H1 (cell line): ENCODE measurements at regions not wholly inside any gene's neighbourhood (a gene's known extent, or its start where the extent isn't known, plus 50 kb on each side); places are given as distances from the start of the nearest gene placed in this dataset.

ENCODE experiments used
- CTCF ChIA-PET: fragments of 300-600 bp; sonication (Branson Sonifier 250); formaldehyde crosslinking; loops from one replicate; lab custom pipeline; 2021; ENCODE audit not compliant: partially characterized antibody; lab: Charles Lee
- POLR2A ChIA-PET: fragments of 300-600 bp; sonication (Branson Sonifier 250); formaldehyde crosslinking; loops from one replicate; lab custom pipeline; 2021; ENCODE audit warnings: inconsistent platforms; ENCODE audit not compliant: partially characterized antibody; lab: Charles Lee
- DNase-seq, 2 experiments: peaks; one replicate each; pipeline versions ENCODE4 v3.0.0 to v3.0.0-alpha.2; 2010 to 2022; ENCODE audit warnings: low spot score in 2 of 2, low read depth in 1 of 2, mixed read lengths in 1 of 2
- FAIRE-seq: peaks from 2 replicates; lab custom pipeline; 2011; peaks lifted over from hg19 to GRCh38; lab: Jason Lieb, UNC
- H2AFZ ChIP-seq: 2 replicates; pipeline ENCODE4 v1.8.1; 2012; ENCODE audit warnings: low read length, inconsistent platforms
- H2AK5ac ChIP-seq: 2 replicates; pipeline ENCODE4 v1.6.1; 2013; ENCODE audit warnings: low read depth, low read length
- H2BK120ac ChIP-seq: replicated peaks from 2 replicates; pipeline ENCODE3; 2013; ENCODE audit warnings: low read depth, low read length, inconsistent platforms
- H2BK12ac ChIP-seq: 2 replicates; pipeline ENCODE4 v1.6.1; 2013; ENCODE audit warnings: low read depth, low read length
- H2BK15ac ChIP-seq: 2 replicates; pipeline ENCODE4 v1.6.1; 2013; ENCODE audit warnings: low read length
- H2BK20ac ChIP-seq: 2 replicates; pipeline ENCODE4 v1.6.1; 2013; ENCODE audit warnings: low read length
- H2BK5ac ChIP-seq: 2 replicates; pipeline ENCODE4 v1.6.1; 2013; ENCODE audit warnings: low read depth, low read length
- H3K14ac ChIP-seq: 2 replicates; pipeline ENCODE4 v1.6.1; 2013; ENCODE audit warnings: inconsistent platforms; ENCODE audit not compliant: insufficient read length
- H3K18ac ChIP-seq: 2 replicates; pipeline ENCODE4 v1.6.1; 2013; ENCODE audit warnings: low read length; ENCODE audit errors: extremely low read depth
- H3K23ac ChIP-seq: 2 replicates; pipeline ENCODE4 v1.6.1; 2013; ENCODE audit warnings: inconsistent platforms; ENCODE audit not compliant: insufficient read length
- H3K23me2 ChIP-seq: 2 replicates; pipeline ENCODE4 v1.6.1; 2013; ENCODE audit warnings: low read depth, low read length
- H3K27ac ChIP-seq: 2 replicates; pipeline ENCODE4 v1.6.1; 2011; ENCODE audit warnings: low read depth, low read length, inconsistent platforms
- H3K27me3 ChIP-seq, 4 experiments: replicated peaks in 1 of 4; 1 replicate in 1 of 4; 2 replicates in 3 of 4; pipeline versions ENCODE4 v1.6.1 to v1.8.1; 2011 to 2013; ENCODE audit warnings: low read length in 3 of 4, mild to moderate bottlenecking in 3 of 4, inconsistent platforms in 2 of 4, mixed read lengths in 2 of 4, moderate library complexity in 1 of 4; ENCODE audit not compliant: control insufficient read depth in 3 of 4, insufficient read depth in 3 of 4; ENCODE audit errors: extremely low read depth in 1 of 4
- H3K36me3 ChIP-seq, 4 experiments: 2 replicates each; pipeline versions ENCODE4 v1.6.1 to v1.8.1; 2011 to 2013; ENCODE audit warnings: mild to moderate bottlenecking in 4 of 4, low read length in 3 of 4, moderate library complexity in 2 of 4, control low read depth in 1 of 4, inconsistent platforms in 1 of 4; ENCODE audit not compliant: insufficient read depth in 4 of 4, control insufficient read depth in 2 of 4
- H3K4ac ChIP-seq: replicated peaks from 2 replicates; pipeline ENCODE3; 2013; ENCODE audit warnings: low read length, low read depth, mixed read lengths, inconsistent platforms; ENCODE audit not compliant: insufficient read length
- H3K4me1 ChIP-seq, 4 experiments: replicated peaks in 1 of 4; 1 replicate in 1 of 4; 2 replicates in 3 of 4; pipeline versions ENCODE4 v1.6.1 to v1.8.1; 2011 to 2013; ENCODE audit warnings: low read length in 3 of 4, inconsistent platforms in 2 of 4, mixed read lengths in 1 of 4; ENCODE audit not compliant: insufficient read depth in 4 of 4, control insufficient read depth in 3 of 4
- H3K4me2 ChIP-seq, 2 experiments: 2 replicates each; pipeline versions ENCODE4 v1.6.1 to v1.8.1; 2011 to 2013; ENCODE audit warnings: low read depth in 2 of 2, low read length in 2 of 2, control low read depth in 1 of 2, inconsistent platforms in 1 of 2, mild to moderate bottlenecking in 1 of 2; ENCODE audit not compliant: insufficient read depth in 1 of 2
- H3K4me3 ChIP-seq, 4 experiments: fragments of 200-600, 300-600 bp in 1 of 4; sonication (generic), shearing (Covaris generic), sonication (Bioruptor Twin) in 1 of 4; 2 replicates each; pipeline versions ENCODE4 v1.5.1 to v1.8.1; 2011 to 2016; ENCODE audit warnings: low read length in 4 of 4, low read depth in 3 of 4, control low read depth in 2 of 4, inconsistent platforms in 2 of 4, mild to moderate bottlenecking in 2 of 4, mixed read lengths in 1 of 4, moderate library complexity in 1 of 4; ENCODE audit not compliant: insufficient read depth in 2 of 4; ENCODE audit errors: extremely low read depth in 1 of 4
- H3K56ac ChIP-seq: replicated peaks from 2 replicates; pipeline ENCODE3; 2013; ENCODE audit warnings: low read depth, mild to moderate bottlenecking, mixed read lengths, low read length, inconsistent platforms; ENCODE audit not compliant: insufficient read length
- H3K79me1 ChIP-seq: 2 replicates; pipeline ENCODE4 v1.6.1; 2013; ENCODE audit warnings: low read depth, low read length, control low read depth
- H3K79me2 ChIP-seq, 2 experiments: 2 replicates each; pipeline versions ENCODE4 v1.6.1 to v1.8.1; 2012 to 2013; ENCODE audit warnings: low read length in 2 of 2, mild to moderate bottlenecking in 2 of 2, inconsistent platforms in 1 of 2; ENCODE audit not compliant: insufficient read depth in 2 of 2, control insufficient read depth in 1 of 2
- H3K9ac ChIP-seq, 4 experiments: replicated peaks in 1 of 4; 1 replicate in 1 of 4; 2 replicates in 3 of 4; pipeline versions ENCODE4 v1.6.1 to v1.8.1; 2011 to 2013; ENCODE audit warnings: low read depth in 3 of 4, low read length in 3 of 4, control low read depth in 2 of 4, mild to moderate bottlenecking in 2 of 4, moderate library complexity in 2 of 4, inconsistent platforms in 1 of 4; ENCODE audit errors: extremely low read depth in 1 of 4
- H3K9me3 ChIP-seq, 2 experiments: 2 replicates each; pipeline versions ENCODE4 v1.6.1 to v1.8.1; 2012 to 2013; ENCODE audit warnings: mild to moderate bottlenecking in 2 of 2, moderate library complexity in 2 of 2, control low read depth in 1 of 2, inconsistent platforms in 1 of 2, low read depth in 1 of 2, low read length in 1 of 2, mixed read lengths in 1 of 2; ENCODE audit not compliant: insufficient read depth in 2 of 2
- H4K20me1 ChIP-seq, 2 experiments: replicated peaks in 1 of 2; 2 replicates each; pipeline versions ENCODE3 to v1.8.1; 2011 to 2013; ENCODE audit warnings: inconsistent platforms in 2 of 2, low read length in 2 of 2, mild to moderate bottlenecking in 1 of 2; ENCODE audit not compliant: insufficient read depth in 2 of 2, control insufficient read depth in 1 of 2
- H4K5ac ChIP-seq: 2 replicates; pipeline ENCODE4 v1.6.1; 2013; ENCODE audit warnings: low read length, low read depth, mixed read lengths, inconsistent platforms; ENCODE audit not compliant: insufficient read length
- H4K8ac ChIP-seq: 2 replicates; pipeline ENCODE4 v1.8.0; 2013; ENCODE audit warnings: mild to moderate bottlenecking, moderate library complexity, low read length, inconsistent platforms; ENCODE audit not compliant: insufficient read depth; ENCODE audit errors: extremely low read depth
- H4K91ac ChIP-seq: replicated peaks from 2 replicates; pipeline ENCODE3; 2013; ENCODE audit warnings: low read length, mixed read lengths, inconsistent platforms; ENCODE audit not compliant: insufficient read length
- EGR1 ChIP-seq: IDR thresholded peaks from 2 replicates; pipeline ENCODE4 v1.6.1; 2011; ENCODE audit warnings: low read depth, low read length, borderline replicate concordance
- WGBS, 2 experiments: shearing (Covaris generic) in 1 of 2; methylation state at CpG; one replicate each; pipeline versions ENCODE4 v1.1.6 to v1.1.7; 2013 to 2015; ENCODE audit warnings: low lambda C conversion rate in 2 of 2, mixed read lengths in 2 of 2, inconsistent platforms in 1 of 2, low coverage in 1 of 2, missing lambda C conversion rate in 1 of 2; ENCODE audit not compliant: insufficient replicate concordance in 2 of 2, insufficient coverage in 1 of 2, insufficient read length in 1 of 2; ENCODE audit errors: extremely low coverage in 1 of 2, missing lambda C conversion rate in 1 of 2; 5-methylcytosine and 5-hydroxymethylcytosine counted together

- H3K79me2 ChIP-seq: no peaks in the 10 kb centered on the region
- DNase-seq (no peak), FAIRE-seq (no peak)
- H3K18ac ChIP-seq: no peak overlapping the region
- no peak overlapping the region for H2AK5ac ChIP-seq
- no peak overlapping the region for H2BK20ac ChIP-seq
- no peak overlapping the region for H2AFZ ChIP-seq
- no peak overlapping the region for H2BK5ac ChIP-seq
- no peaks in the 10 kb centered on the region for H3K4me1 ChIP-seq
- no peak overlapping the region for H3K4ac ChIP-seq
- no peak overlapping the region for H3K56ac ChIP-seq
- no peaks in the 10 kb centered on the region for H3K23me2 ChIP-seq
- H3K27ac ChIP-seq: no peak overlapping the region
- H3K79me1 ChIP-seq: no peaks in the 10 kb centered on the region
- ChIA-PET POLR2A (no interaction called here), CTCF (interaction anchor here (0.7 to 1.3 kb wide), 4 partner anchors 14 to 176 kb away, joined by 3 to 4 read pairs (median 4); no protein-coding TSS in a partner anchor)
- no peaks in the 10 kb centered on the region for H3K27me3 ChIP-seq
- no peak overlapping the region for H3K14ac ChIP-seq
- H2BK12ac ChIP-seq: no peak overlapping the region
- H4K91ac ChIP-seq: no peak overlapping the region
- H4K5ac ChIP-seq: no peak overlapping the region
- H3K23ac ChIP-seq: no peak overlapping the region
- H3K4me2 ChIP-seq: no peak overlapping the region
- no peak overlapping the region for H2BK120ac ChIP-seq
- no peak overlapping the region; the same call in 1 of the 2 replicates for H4K8ac ChIP-seq
- H2BK15ac ChIP-seq: no peak overlapping the region
- 99% methylated on average over 9 of the region's 10 CpGs; no CpG with 5 or more reads in 1 of the 2 experiments for WGBS, 2 experiments
- H3K4me3 ChIP-seq: no peak overlapping the region
- no peaks in the 10 kb centered on the region for H4K20me1 ChIP-seq
- no peaks in the 10 kb centered on the region for H3K9me3 ChIP-seq
- H3K36me3 ChIP-seq: no peaks in the 10 kb centered on the region
- no peak overlapping the region for H3K9ac ChIP-seq
- no peak for TF ChIP-seq EGR1
These were observed 490.2 kb downstream of the CNTN6 start for GRCh38 chr3:1583044-1583443.
